ENCODE measurements at regions not wholly inside any gene's neighbourhood (a gene's known extent, or its start where the extent isn't known, plus 50 kb on each side); places are given as distances from the start of the nearest gene placed in this dataset.

- no peak overlapping the region for H3K4me3 ChIP-seq (ENCODE audit: low read depth, low read length)
- no peaks in the 10 kb centered on the region for H3K36me3 ChIP-seq (ENCODE audit: control insufficient read depth, insufficient read depth, low read length)
- no peak for TF ChIP-seq CTCF (IDR thresholded peaks at IDR 0.05; ENCODE audit: insufficient read depth, low read length, poor library complexity, severe bottlenecking)
- no peak for DNase-seq (ENCODE audit: low read depth)
- H3K27me3 ChIP-seq (ENCODE audit: control insufficient read depth, insufficient read depth, low read length): no peaks in the 10 kb centered on the region
Measured at GRCh38 chr15:85976102-85976501, 103.6 kb upstream of the AGBL1 start.

GRCh38 chr15:85976986-85977385 lies 102.7 kb upstream of the AGBL1 start:
- H3K27me3 ChIP-seq (ENCODE audit: control insufficient read depth, insufficient read depth, low read length): no peaks in the 10 kb centered on the region
- no peak for DNase-seq (ENCODE audit: low read depth)
- no peak for TF ChIP-seq CTCF (IDR thresholded peaks at IDR 0.05; ENCODE audit: insufficient read depth, low read length, poor library complexity, severe bottlenecking)
- no peak overlapping the region for H3K4me3 ChIP-seq (ENCODE audit: low read depth, low read length)
- no peaks in the 10 kb centered on the region for H3K36me3 ChIP-seq (ENCODE audit: control insufficient read depth, insufficient read depth, low read length)

- Histone ChIP-seq H3K4me3 (ENCODE audit: low read depth, low read length) (no peak overlapping the region), H3K27me3 (ENCODE audit: control insufficient read depth, insufficient read depth, low read length) (no peaks in the 10 kb centered on the region), H3K36me3 (ENCODE audit: control insufficient read depth, insufficient read depth, low read length) (no peaks in the 10 kb centered on the region)
- no peak for DNase-seq (ENCODE audit: low read depth)
- no peak for TF ChIP-seq CTCF (IDR thresholded peaks at IDR 0.05; ENCODE audit: insufficient read depth, low read length, poor library complexity, severe bottlenecking)
Measured at GRCh38 chr15:85977586-85977985, 102.1 kb upstream of the AGBL1 start.

- DNase-seq (ENCODE audit: low read depth): no peak
- Histone ChIP-seq H3K4me3 (ENCODE audit: low read depth, low read length) (no peak overlapping the region), H3K27me3 (ENCODE audit: control insufficient read depth, insufficient read depth, low read length) (no peaks in the 10 kb centered on the region), H3K36me3 (ENCODE audit: control insufficient read depth, insufficient read depth, low read length) (no peaks in the 10 kb centered on the region)
- no peak for TF ChIP-seq CTCF (IDR thresholded peaks at IDR 0.05; ENCODE audit: insufficient read depth, low read length, poor library complexity, severe bottlenecking)
Measured at GRCh38 chr15:85979929-85980328, 99.7 kb upstream of the AGBL1 start.

- no peaks in the 10 kb centered on the region for H3K27me3 ChIP-seq (ENCODE audit: control insufficient read depth, insufficient read depth, low read length)
- no peak overlapping the region for H3K4me3 ChIP-seq (ENCODE audit: low read depth, low read length)
- no peak for TF ChIP-seq CTCF (IDR thresholded peaks at IDR 0.05; ENCODE audit: insufficient read depth, low read length, poor library complexity, severe bottlenecking)
- DNase-seq (ENCODE audit: low read depth): no peak
- H3K36me3 ChIP-seq (ENCODE audit: control insufficient read depth, insufficient read depth, low read length): no peaks in the 10 kb centered on the region
Measured at GRCh38 chr15:85980946-85981345, 98.7 kb upstream of the AGBL1 start.

GRCh38 chr15:85984241-85984640 lies 95.4 kb upstream of the AGBL1 start:
- Histone ChIP-seq H3K36me3 (ENCODE audit: control insufficient read depth, insufficient read depth, low read length) (no peaks in the 10 kb centered on the region), H3K27me3 (ENCODE audit: control insufficient read depth, insufficient read depth, low read length) (no peaks in the 10 kb centered on the region), H3K4me3 (ENCODE audit: low read depth, low read length) (no peak overlapping the region)
- no peak for TF ChIP-seq CTCF (IDR thresholded peaks at IDR 0.05; ENCODE audit: insufficient read depth, low read length, poor library complexity, severe bottlenecking)
- DNase-seq (ENCODE audit: low read depth): no peak
